ENCODE measurements at regions not wholly inside any gene's neighbourhood (a gene's known extent, or its start where the extent isn't known, plus 50 kb on each side); places are given as distances from the start of the nearest gene placed in this dataset.
"Not testable (repeated sequence)": the region's sequence is repeated elsewhere in the genome, so short reads cannot be mapped to it uniquely, and the experiment has no call there.

DNA sequence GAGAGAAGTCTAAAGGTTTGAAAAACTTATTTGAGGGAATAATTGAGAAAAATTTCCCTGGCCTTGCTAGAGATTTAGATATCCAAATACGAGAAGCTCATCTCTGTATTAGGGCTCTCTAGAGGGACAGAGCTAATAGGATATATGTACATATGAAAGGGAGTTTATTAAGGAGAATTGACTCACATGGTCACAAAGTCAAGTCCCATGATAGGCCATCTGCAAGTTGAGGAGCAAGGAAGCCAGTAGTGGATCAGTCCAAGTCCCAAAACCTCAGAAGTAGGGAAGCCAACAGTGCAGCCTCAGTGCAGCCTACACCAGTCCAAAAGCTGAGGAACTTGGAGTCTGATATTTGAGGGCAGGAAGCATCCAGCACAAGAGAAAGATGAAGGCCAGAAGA, 126.7 kb downstream of the PJA2 start:
- intact Hi-C loops (cut with DNase I); DNase-seq (ENCODE audit: low spot score): not testable (repeated sequence)

DNA sequence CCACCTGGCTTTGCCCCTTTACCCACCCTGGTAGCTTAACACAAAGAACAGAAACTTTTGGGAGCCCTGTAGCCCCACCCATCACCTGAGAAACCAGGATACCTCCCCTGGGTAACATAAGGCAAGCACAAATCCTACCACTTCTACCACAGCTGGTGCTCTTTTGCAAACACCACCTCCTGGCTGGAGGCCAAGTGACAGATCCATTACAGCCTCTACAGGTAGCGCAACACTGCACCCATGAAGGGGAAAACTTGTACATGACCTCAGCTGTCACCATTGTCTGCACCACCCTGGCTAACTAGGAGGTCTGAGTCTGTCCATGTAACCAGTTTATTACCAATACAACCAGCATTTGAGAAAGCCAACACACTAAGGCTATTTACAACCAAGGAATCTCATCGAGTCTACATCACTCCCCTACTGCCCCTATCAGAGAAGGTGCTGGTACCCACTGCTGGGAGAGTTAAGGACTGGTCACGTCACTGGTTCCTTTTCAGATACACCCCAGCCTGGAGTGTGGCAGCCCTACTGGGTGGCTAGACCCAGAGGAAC, 128.6 kb downstream of the PJA2 start:
- intact Hi-C loops (cut with DNase I): no loop called here
- DNase-seq (ENCODE audit: low spot score): no peak

DNA sequence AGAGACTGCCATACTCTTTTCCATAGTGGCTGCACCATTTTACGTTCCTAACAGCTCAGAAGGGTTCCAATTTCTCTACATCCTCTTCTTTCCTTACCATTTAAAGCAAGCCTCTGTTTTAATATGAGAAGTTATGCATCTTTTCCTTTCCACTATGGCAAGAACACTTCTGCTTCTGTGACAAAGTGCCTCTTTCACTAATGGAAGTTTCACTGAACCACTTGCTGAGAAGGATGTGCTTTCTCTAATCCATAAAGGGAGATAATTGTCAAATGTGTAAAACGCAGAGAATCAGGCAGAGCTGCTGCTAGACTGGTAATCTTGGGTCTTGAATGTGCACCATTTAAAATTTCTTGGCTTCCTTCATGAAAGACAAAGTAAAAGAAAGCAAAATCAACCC, 131.6 kb downstream of the PJA2 start:
- DNase-seq (ENCODE audit: low spot score): no peak
- intact Hi-C loops (cut with DNase I): no loop called here

DNA sequence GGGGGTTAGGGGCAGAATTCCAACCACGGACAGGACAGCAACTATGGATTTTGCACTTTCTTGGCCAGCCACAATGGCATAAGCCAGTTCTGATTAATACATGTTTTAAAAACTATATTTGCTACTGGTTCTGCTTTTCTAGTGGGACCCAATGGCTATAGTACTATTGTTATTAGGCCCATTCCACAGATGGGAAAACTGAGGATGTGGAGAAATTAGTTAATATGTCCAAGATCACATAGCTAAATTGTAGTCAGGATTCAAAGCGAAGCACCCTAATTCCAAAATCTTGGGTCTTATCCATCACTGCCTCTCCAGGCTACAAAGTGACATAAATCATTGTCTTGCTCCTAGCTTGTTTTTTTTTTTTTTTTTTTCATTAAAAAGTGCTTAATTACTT, 133.9 kb downstream of the PJA2 start:
- DNase-seq (ENCODE audit: low spot score): no peak
- intact Hi-C loops (cut with DNase I): no loop called here

DNA sequence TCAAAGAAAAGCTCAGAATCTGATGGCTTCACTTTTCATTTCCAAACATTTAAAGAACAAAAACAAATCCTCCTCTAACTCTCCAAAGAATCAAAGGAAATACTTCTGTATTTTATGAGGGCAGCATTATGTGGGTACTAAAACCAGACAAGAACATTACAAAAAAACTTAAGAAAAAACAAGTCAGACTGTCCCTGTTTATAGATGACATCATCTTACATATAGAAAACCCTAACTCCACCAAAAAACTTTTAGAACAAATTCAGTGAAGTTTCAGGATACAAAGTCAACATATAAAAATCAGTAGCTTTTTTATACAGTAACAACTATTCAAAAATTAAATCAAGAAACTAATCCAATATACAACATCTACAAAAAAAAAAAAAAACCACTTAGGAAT, 136.2 kb downstream of the PJA2 start:
- intact Hi-C loops (cut with DNase I): no loop called here

DNA sequence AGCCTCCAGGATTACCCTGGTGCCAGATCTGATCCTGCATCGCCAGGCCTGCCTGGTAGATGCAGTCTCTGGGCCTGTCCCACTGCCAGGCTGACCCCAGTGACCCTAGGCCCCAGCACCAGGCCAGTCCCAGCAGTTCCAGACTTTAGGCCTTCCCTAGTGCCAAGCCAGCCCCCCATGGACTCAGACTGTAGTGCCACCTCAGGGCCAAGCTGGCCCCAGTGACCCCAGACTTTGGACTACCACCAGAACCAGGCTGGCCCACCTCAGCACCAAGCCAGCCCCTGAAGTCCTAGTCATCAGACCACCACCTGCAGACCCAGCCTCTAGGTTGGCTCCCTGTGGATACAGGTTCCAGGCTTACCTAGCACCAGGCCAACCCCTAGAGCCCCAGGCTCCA, 142.5 kb downstream of the PJA2 start:
- no peak for DNase-seq (ENCODE audit: low spot score)
- intact Hi-C loops (cut with DNase I): no loop called here

More for the DNA sequence above, 136.2 kb downstream of the PJA2 start:
- DNase-seq (ENCODE audit: low spot score): no peak

DNA sequence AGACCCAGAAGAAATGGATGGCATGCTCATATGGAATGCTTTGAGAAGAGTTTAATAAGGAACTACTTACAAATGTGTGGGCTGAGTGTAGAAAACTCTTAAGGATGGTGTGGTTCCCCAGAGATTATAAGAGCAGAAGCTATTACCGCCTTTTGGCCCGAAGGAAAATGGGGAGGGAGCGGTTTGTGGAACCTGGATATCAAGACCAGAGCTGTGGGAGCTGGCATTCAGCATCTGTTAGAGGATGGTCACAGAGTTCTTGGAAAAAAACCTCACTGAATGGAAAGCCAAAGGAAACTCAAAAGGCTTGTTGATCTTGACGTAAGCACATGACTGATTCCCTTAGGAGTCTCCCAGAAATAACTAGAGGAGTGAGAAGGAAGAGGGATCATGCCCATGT, 151.0 kb downstream of the PJA2 start:
- intact Hi-C loops (cut with DNase I): no loop called here
- DNase-seq (ENCODE audit: low spot score): no peak

DNA sequence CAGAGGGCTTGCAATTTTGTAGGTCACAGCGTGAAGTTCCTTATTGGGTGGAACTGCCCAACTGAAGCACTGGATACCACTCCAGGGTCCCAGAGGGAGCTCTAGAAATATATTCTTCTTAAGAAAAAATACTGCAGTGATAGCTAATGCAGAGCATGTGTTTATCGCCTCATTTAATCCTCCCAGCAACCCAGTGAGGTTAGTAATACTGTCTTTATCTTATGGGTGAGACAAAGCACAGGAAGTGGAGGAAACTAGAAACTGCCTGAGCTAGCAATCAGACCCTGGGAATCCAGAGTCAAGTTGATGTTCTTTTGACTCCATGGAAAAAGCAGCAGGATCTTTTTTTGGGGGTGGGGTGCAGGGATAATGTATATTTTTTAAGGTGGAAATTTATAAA, 153.3 kb downstream of the PJA2 start:
- no peak for DNase-seq (ENCODE audit: low spot score)
- intact Hi-C loops (cut with DNase I): no loop called here

DNA sequence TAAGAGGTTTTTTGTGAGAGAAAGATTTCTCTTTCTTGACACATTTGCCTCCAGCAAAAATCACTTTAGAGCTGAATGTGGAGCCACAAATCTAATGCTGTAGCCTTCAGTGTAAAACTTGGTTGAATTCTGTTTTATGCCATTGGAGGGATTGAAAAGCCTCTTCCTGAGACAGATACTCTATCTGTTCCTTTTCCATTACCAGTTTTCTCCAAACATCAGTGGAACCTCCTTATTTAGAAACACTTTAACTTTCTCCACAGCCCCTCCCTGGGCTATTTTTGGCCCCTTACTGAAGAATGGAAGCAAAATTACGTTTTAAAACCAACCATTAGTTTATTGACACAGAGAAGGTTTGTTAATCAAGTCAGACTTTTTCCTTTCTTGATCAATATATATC, 155.3 kb downstream of the PJA2 start:
- intact Hi-C loops (cut with DNase I): loop anchor here in 1 of 2 donors (5.0 kb wide), 1 partner anchor 697 kb away; no protein-coding TSS in a partner anchor
- no peak for DNase-seq (ENCODE audit: low spot score)

DNA sequence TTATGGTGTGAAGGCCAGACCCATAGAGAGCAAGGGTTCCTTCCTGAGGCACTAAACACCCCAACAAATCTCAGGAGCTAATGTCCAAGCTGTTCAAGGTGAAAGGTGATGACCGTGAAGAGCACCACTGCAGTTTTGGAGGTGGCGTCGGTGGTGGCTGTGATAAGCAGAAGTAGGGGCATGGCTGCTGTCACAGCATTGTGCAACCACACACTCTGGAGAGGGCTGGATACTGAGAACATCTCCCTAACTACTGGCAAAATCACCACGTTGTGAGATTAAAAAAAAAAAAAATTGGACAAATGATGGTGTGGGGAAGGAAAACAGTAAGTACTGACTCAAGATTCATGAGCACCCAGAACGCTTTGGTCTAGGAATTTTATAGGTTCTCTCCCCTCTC, 156.5 kb downstream of the PJA2 start:
- intact Hi-C loops (cut with DNase I): loop anchor here in 1 of 2 donors (5.0 kb wide), 1 partner anchor 696 kb away; no protein-coding TSS in a partner anchor
- DNase-seq (ENCODE audit: low spot score): no peak

DNA sequence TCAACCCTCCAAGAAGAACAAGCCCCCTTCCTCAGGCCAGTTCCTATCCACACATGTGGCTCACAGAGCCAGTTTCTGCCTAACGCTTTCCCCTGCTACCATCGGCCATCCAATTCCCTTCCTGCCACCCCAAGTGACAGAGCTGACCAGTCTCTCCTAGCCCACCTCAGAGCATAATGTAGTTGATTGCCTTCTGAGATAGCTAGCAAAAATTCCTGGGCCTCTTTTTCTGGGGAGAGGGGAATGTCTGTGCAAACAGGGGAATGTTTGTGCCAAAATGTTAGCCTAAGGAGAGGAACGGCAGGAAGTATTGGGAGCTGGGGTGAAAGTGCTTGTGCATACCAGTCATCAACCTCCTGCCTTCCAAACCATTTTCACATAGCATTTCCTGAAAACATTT, 157.0 kb downstream of the PJA2 start:
- DNase-seq (ENCODE audit: low spot score): no peak
- intact Hi-C loops (cut with DNase I): loop anchor here in 1 of 2 donors (5.0 kb wide), 1 partner anchor 695 kb away; no protein-coding TSS in a partner anchor

DNA sequence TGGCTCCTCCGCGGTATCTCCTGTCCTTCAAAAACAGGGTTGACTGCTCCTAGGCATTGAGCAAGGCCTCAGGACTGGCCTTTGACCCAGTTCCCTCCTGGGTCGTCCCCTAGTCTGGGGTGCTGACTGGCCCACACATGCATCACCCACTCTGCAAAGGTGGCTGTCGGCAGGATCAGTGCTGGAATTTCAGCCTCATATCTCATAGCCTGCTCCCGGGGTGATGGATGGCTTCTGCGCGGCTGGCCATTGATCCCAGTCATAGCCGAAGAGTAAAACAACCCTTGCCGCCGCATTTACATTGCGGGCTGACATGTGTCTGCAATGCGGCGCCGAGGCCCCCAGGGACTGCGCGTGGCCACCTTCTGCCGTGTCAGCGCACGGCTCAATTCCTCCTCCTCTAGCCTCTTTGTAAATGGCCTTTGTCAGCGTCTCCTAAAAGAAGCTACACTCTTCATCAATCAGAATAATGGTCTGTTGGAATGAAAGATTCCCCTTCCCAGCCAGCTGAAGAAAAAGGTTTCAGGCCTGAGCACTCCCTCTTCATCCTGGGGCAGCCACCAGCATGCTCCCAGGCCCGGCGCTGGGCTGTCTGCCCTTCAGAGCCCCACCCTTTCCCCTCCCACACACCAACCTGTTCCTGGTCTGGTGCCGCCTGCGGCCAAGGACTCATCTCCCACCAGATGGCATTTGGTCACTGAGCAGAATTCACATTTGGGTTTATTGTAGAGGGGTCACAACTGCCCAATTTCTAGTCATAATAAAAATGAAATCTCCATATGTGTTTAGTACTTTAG, 159.0 kb downstream of the PJA2 start:
- intact Hi-C loops (cut with DNase I): loop anchor here in 1 of 2 donors (5.0 kb wide), 1 partner anchor 693 kb away; no protein-coding TSS in a partner anchor
- DNase-seq (ENCODE audit: low spot score): no peak

DNA sequence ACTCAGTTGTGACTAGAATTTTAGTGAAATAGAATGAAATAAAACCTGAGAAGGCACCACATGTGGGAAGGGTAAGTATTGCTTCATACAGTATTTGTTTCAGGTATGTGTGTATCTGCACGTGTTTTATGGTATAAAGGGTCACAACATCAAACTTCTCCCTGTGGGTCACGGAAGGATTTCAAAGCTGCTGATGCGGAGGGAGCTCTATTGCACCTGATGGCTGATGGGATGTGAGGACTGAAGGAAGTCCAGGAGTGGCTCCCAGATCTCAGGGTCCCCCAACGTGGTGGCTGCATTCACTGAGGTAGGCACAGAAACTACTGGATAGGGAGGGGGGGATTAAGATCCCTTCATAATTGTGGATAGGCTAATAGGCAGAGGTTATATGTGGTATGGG, 159.7 kb downstream of the PJA2 start:
- no peak for DNase-seq (ENCODE audit: low spot score)

DNA sequence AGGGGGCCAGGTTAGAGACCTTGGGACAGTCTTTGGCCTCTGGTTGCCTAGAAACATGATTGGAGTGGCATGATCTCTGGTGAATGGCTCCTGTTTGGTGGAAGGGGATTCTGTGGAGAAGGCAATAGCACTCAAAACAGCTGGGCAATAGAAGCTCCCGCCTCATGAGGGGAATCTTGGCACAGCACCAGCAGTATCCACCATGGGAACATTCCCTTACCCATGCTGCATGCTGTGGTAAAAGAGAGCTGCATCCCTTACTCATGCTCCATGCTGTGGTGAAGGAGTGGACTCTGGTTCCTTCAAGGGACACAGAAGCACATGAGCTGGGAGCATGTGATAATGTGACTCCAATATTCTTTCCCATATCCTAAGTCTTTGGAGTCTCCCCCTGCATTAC, 160.6 kb downstream of the PJA2 start:
- intact Hi-C loops (cut with DNase I): no loop called here
- no peak for DNase-seq (ENCODE audit: low spot score)

More for the DNA sequence above, 159.7 kb downstream of the PJA2 start:
- intact Hi-C loops (cut with DNase I): loop anchor here in 1 of 2 donors (5.0 kb wide), 1 partner anchor 693 kb away; no protein-coding TSS in a partner anchor

DNA sequence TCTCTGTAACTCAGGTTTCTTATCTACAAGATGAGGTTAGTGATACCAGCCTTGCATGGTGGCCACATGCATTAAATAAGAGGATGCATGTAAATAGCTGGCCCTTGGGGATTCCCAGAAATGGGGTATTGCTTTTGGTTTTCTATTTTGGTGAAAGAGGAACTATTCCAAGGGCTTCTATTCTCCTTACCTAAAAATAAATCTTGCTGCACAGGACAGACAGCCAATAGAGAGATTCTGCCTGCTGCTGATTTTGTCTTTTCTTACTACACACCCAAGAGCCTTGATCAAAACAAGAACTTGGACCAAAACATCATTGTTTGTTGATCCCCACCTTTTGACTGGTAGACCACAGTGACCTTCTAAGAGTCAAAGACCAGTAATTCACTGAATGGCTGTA, 161.8 kb downstream of the PJA2 start:
- intact Hi-C loops (cut with DNase I): no loop called here
- no peak for DNase-seq (ENCODE audit: low spot score)

DNA sequence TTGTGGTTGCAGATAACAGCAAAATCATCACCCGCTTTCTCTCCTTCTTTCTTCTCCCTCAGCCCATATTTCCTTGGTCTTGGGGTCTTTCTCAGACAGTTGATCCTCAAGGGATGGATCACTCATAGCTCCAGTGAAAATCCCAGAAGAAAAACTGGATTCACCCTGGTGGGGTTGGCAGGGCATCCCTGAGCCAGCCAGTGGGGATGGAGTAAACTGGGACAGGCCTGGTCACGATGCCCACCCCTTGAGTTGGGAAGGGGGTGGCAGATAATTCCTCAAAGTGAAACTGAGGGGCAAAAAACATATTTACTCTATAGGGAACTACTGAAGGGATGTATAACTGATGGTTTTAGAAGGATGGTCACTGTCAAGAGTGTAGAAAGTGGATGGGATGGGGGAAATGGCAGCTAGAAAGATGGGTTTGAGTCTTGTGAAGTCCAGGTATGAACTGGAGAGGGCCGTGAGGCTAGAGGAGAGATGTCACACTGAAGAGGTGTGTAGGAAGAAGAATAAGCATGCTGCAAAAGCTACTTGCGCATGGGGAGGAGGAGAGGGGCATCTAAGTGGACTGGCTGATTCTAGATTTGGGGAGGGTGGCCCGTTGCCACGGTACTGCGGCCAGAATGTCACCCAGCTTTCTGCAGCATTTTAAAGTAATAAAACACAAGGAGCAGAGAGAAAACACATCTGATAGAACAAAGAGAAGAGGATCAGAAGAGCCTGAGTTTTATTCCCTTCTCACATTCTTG, 162.8 kb downstream of the PJA2 start:
- intact Hi-C loops (cut with DNase I): no loop called here
- DNase-seq (ENCODE audit: low spot score): no peak

Data from posterior vena cava (tissue), 2 donors.